Tibial nerve (tissue), 4 donors: ENCODE measurements at regions not wholly inside any gene's neighbourhood (a gene's known extent, or its start where the extent isn't known, plus 50 kb on each side); places are given as distances from the start of the nearest gene placed in this dataset.

ENCODE experiments used
- DNase-seq, 2 donors: peaks; one replicate each; pipeline ENCODE4 v3.0.0-alpha.2; 2019; ENCODE audit warnings: low spot score in 2 of 2
- H3K27ac ChIP-seq, 4 donors: fragments of 200-600 bp; sonication (generic) in 3 of 4; one replicate each; pipeline ENCODE4 v1.5.1; 2017 to 2019; ENCODE audit warnings: mild to moderate bottlenecking in 1 of 4
- H3K27me3 ChIP-seq, 2 donors: fragments of 200-600 bp; sonication (generic) in 1 of 2; one replicate each; pipeline versions ENCODE4 v1.5.1 to v1.6.0; 2017 to 2019
- H3K36me3 ChIP-seq, 3 donors: fragments of 200-600 bp; sonication (generic); one replicate each; pipeline ENCODE4 v1.5.1; 2018 to 2019
- H3K4me1 ChIP-seq, 4 donors: fragments of 200-600 bp; sonication (generic) in 3 of 4; one replicate each; pipeline ENCODE4 v1.5.1; 2017 to 2019
- H3K4me3 ChIP-seq, 4 donors: fragments of 200-600 bp; sonication (generic) in 3 of 4; one replicate each; pipeline ENCODE4 v1.5.1; 2017 to 2019; ENCODE audit warnings: mild to moderate bottlenecking in 1 of 4, moderate library complexity in 1 of 4
- H3K9me3 ChIP-seq, 4 donors: fragments of 200-600 bp; sonication (generic) in 3 of 4; one replicate each; pipeline ENCODE4 v1.5.1; 2017 to 2019
- CTCF ChIP-seq, 5 experiments: fragments of 200-600 bp in 3 of 5; fragments of 450-650 bp in 2 of 5; sonication (generic) in 3 of 5; IDR thresholded peaks; one replicate each; pipeline ENCODE4 v1.5.1; 2016 to 2019; ENCODE audit warnings: antibody characterized with exemption in 5 of 5, mild to moderate bottlenecking in 3 of 5, moderate library complexity in 2 of 5
- EP300 ChIP-seq, 2 donors: sonication (generic); formaldehyde crosslinking; IDR thresholded peaks; one replicate each; pipeline ENCODE4 v1.6.1; 2017; ENCODE audit warnings: antibody characterized with exemption in 2 of 2, mild to moderate bottlenecking in 1 of 2
- POLR2A ChIP-seq, 2 donors: fragments of 450-650 bp; IDR thresholded peaks; one replicate each; pipeline ENCODE4 v1.6.1; 2017; ENCODE audit warnings: antibody characterized with exemption in 2 of 2, mild to moderate bottlenecking in 2 of 2, moderate library complexity in 2 of 2
- WGBS, 2 donors: methylation state at CpG; one replicate each; pipeline ENCODE4 v1.1.5; 2018; 5-methylcytosine and 5-hydroxymethylcytosine counted together

- Histone ChIP-seq H3K27me3 (no peaks in the 10 kb centered on the region), H3K9me3 (no peaks in the 10 kb centered on the region), H3K4me1 (no peaks in the 10 kb centered on the region), H3K4me3 (no peak overlapping the region), H3K36me3 (no peaks in the 10 kb centered on the region), H3K27ac (no peak overlapping the region)
- DNase-seq: no peak
- TF ChIP-seq EP300 (IDR thresholded peaks at IDR 0.05): no peak
- TF ChIP-seq CTCF (IDR thresholded peaks at IDR 0.05): no peak
- TF ChIP-seq POLR2A (IDR thresholded peaks at IDR 0.05): no peak
- 80% methylated on average over 4 of the region's 4 CpGs for whole genome bisulfite sequencing, 2 donors
Measured at GRCh38 chr16:64202571-64202970, 919.3 kb downstream of the CDH11 start.

- 76 to 77% methylated on average over 1 of the region's 1 CpG for WGBS, 2 donors
- no peaks in the 10 kb centered on the region for H3K4me1 ChIP-seq
- DNase-seq: no peak
- TF ChIP-seq CTCF (IDR thresholded peaks at IDR 0.05) (no peak), EP300 (IDR thresholded peaks at IDR 0.05) (no peak), POLR2A (IDR thresholded peaks at IDR 0.05) (no peak)
- no peaks in the 10 kb centered on the region for H3K9me3 ChIP-seq
- H3K36me3 ChIP-seq: no peaks in the 10 kb centered on the region
- no peak overlapping the region for H3K4me3 ChIP-seq
- H3K27me3 ChIP-seq: no peaks in the 10 kb centered on the region
- no peak overlapping the region for H3K27ac ChIP-seq
Measured at GRCh38 chr16:64196444-64196843, 925.4 kb downstream of the CDH11 start.

GRCh38 chr16:64185954-64186353, 935.9 kb downstream of the CDH11 start:
- Histone ChIP-seq H3K27ac (no peak overlapping the region), H3K36me3 (no peaks in the 10 kb centered on the region), H3K27me3 (no peaks in the 10 kb centered on the region), H3K4me1 (peaks cover 0 to 6% (median 0%) of the 10 kb centered on the region in 4 donors), H3K4me3 (no peak overlapping the region), H3K9me3 (no peaks in the 10 kb centered on the region)
- 77 to 79% methylated on average over 3 of the region's 3 CpGs for WGBS, 2 donors
- no peak for DNase-seq
- TF ChIP-seq CTCF (IDR thresholded peaks at IDR 0.05) (no peak), EP300 (IDR thresholded peaks at IDR 0.05) (no peak), POLR2A (IDR thresholded peaks at IDR 0.05) (no peak)

GRCh38 chr16:64184156-64184555, 937.7 kb downstream of the CDH11 start:
- peaks cover 0 to 6% (median 0%) of the 10 kb centered on the region in 4 donors for H3K4me1 ChIP-seq

GRCh38 chr16:64182985-64183384, 938.9 kb downstream of the CDH11 start:
- 78 to 83% methylated on average over 3 of the region's 3 CpGs for WGBS, 2 donors

More at GRCh38 chr16:64184156-64184555, 937.7 kb downstream of the CDH11 start:
- no peak for DNase-seq
- TF ChIP-seq EP300 (IDR thresholded peaks at IDR 0.05): no peak
- no peak for TF ChIP-seq CTCF (IDR thresholded peaks at IDR 0.05)
- no peak for TF ChIP-seq POLR2A (IDR thresholded peaks at IDR 0.05)
- Histone ChIP-seq H3K9me3 (no peaks in the 10 kb centered on the region), H3K4me3 (no peak overlapping the region), H3K27me3 (no peaks in the 10 kb centered on the region), H3K27ac (no peak overlapping the region), H3K36me3 (no peaks in the 10 kb centered on the region)

More at GRCh38 chr16:64182985-64183384, 938.9 kb downstream of the CDH11 start:
- H3K27me3 ChIP-seq: no peaks in the 10 kb centered on the region
- TF ChIP-seq EP300 (IDR thresholded peaks at IDR 0.05) (peak in 1 of 2 donors; percentile 70), CTCF (IDR thresholded peaks at IDR 0.05) (no peak), POLR2A (IDR thresholded peaks at IDR 0.05) (no peak)
- H3K4me1 ChIP-seq: peaks cover 0 to 6% (median 0%) of the 10 kb centered on the region in 4 donors
- no peaks in the 10 kb centered on the region for H3K36me3 ChIP-seq
- no peak overlapping the region for H3K4me3 ChIP-seq
- DNase-seq: peak in 1 of 2 donors; percentile 32
- peaks cover 0 to 8% (median 1%) of the 10 kb centered on the region in 4 donors for H3K9me3 ChIP-seq
- no peak overlapping the region for H3K27ac ChIP-seq
